ENCODE measurements at regions not wholly inside any gene's neighbourhood (a gene's known extent, or its start where the extent isn't known, plus 50 kb on each side); places are given as distances from the start of the nearest gene placed in this dataset.

DNA sequence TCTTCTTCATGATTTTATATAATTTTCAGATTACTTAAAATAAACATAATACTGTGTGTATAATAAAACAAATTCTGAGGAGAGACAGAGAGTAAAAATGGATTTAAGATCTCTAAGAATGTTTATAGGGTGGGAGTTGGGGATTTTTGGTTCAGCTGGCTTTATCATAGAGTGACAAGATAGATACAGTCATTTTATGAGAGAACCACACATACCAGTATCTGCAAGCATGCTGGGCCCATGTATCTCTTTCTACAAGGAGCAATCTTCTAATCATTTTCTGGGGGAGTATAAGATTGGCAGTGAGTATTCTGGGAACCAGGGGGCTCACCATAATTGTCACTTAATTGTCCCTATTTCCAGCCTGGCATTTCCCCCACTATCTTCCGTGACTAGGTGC lies 64.3 kb upstream of the DUSP10 start:
- Mint-ChIP-seq H3K27ac (no peak overlapping the region), H3K4me1 (peaks cover 18% of the 10 kb centered on the region), H3K9me3 (no peaks in the 10 kb centered on the region), H3K27me3 (ENCODE audit: insufficient read depth) (no peaks in the 10 kb centered on the region), H3K36me3 (ENCODE audit: low read depth) (no peaks in the 10 kb centered on the region), H3K4me3 (no peak overlapping the region)
- 100% methylated on average over 1 of the region's 1 CpG; no CpG with 5 or more reads in 1 of the 2 experiments for WGBS, 2 experiments (ENCODE audit: insufficient coverage in 1 of 2, insufficient read length in 1 of 2)
- peaks cover 7% of the 10 kb centered on the region for H3K4me1 ChIP-seq (ENCODE audit: control insufficient read depth, insufficient read depth, low read length)
- no peak for DNase-seq
- H3K9ac ChIP-seq (ENCODE audit: extremely low read depth, low read length, poor library complexity, severe bottlenecking): no peak overlapping the region
- no peaks in the 10 kb centered on the region for H3K27me3 ChIP-seq (ENCODE audit: control insufficient read depth, insufficient read depth, low read length, poor library complexity, severe bottlenecking)
- H3K9me3 ChIP-seq (ENCODE audit: control insufficient read depth, low read length): no peaks in the 10 kb centered on the region
- no peak overlapping the region for H3K27ac ChIP-seq (ENCODE audit: low read depth, low read length)
- no peak for TF ChIP-seq CTCF (conservative IDR thresholded peaks at IDR 0.05)
- H3K4me3 ChIP-seq (ENCODE audit: low read length): no peak overlapping the region
- no peaks in the 10 kb centered on the region for H3K36me3 ChIP-seq (ENCODE audit: control insufficient read depth, insufficient read depth, low read length)

DNA sequence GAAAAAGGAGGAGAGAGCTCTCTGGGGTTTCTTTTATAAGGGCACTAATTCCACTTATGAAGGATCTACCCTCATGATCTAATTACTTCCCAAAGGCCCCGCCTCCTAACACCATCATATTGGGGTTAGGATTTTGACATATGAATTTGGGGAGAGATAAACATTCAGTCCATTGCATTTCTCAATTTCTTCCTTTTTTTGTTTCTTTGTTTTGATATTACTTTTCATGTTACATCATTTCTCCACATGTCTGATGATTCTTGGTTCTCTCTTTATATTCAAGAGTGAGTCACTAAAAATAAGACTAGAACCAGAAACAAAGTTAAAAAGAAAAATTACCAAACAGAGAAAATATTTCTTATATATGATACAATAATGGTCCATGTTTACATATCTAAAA lies 63.2 kb upstream of the DUSP10 start:
- Histone ChIP-seq H3K27ac (ENCODE audit: low read depth, low read length) (no peak overlapping the region), H3K9me3 (ENCODE audit: control insufficient read depth, low read length) (peaks cover under 1% of the 10 kb centered on the region), H3K4me1 (ENCODE audit: control insufficient read depth, insufficient read depth, low read length) (peaks cover 8% of the 10 kb centered on the region), H3K9ac (ENCODE audit: extremely low read depth, low read length, poor library complexity, severe bottlenecking) (no peak overlapping the region), H3K27me3 (ENCODE audit: control insufficient read depth, insufficient read depth, low read length, poor library complexity, severe bottlenecking) (no peaks in the 10 kb centered on the region), H3K4me3 (ENCODE audit: low read length) (no peak overlapping the region), H3K36me3 (ENCODE audit: control insufficient read depth, insufficient read depth, low read length) (no peaks in the 10 kb centered on the region)
- no CpG with 5 or more reads among the region's 1 CpG for WGBS, 2 experiments (ENCODE audit: insufficient coverage in 1 of 2, insufficient read length in 1 of 2)
- H3K4me1 Mint-ChIP-seq: peaks cover 23% of the 10 kb centered on the region
- H3K27ac Mint-ChIP-seq: no peak overlapping the region
- TF ChIP-seq CTCF (conservative IDR thresholded peaks at IDR 0.05): no peak
- no peaks in the 10 kb centered on the region for H3K9me3 Mint-ChIP-seq
- H3K27me3 Mint-ChIP-seq (ENCODE audit: insufficient read depth): no peaks in the 10 kb centered on the region
- no peak for DNase-seq
- H3K4me3 Mint-ChIP-seq: no peak overlapping the region
- no peaks in the 10 kb centered on the region for H3K36me3 Mint-ChIP-seq (ENCODE audit: low read depth)

DNA sequence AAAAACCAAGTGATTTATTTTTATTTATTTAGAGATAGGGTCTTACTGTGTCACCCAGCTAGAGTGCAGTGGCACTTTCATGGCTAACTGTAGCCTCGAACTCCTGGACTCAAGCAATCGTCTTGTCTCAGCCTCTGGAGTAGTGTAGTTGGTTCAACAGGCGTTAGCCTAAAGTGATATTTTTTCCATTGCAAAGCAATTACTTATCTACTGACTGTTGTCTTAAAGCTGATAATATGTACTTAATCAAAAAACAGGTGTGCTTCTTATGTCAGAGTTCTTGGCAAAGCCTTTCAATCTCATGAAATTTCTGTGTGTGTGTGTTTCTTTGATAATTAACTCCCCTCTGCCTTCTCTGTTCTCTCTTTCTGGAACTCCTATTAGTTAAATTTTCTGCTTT lies 62.4 kb upstream of the DUSP10 start:
- Histone ChIP-seq H3K4me3 (ENCODE audit: low read length) (no peak overlapping the region), H3K4me1 (ENCODE audit: control insufficient read depth, insufficient read depth, low read length) (peaks cover 8% of the 10 kb centered on the region), H3K27ac (ENCODE audit: low read depth, low read length) (no peak overlapping the region), H3K27me3 (ENCODE audit: control insufficient read depth, insufficient read depth, low read length, poor library complexity, severe bottlenecking) (no peaks in the 10 kb centered on the region), H3K36me3 (ENCODE audit: control insufficient read depth, insufficient read depth, low read length) (no peaks in the 10 kb centered on the region), H3K9me3 (ENCODE audit: control insufficient read depth, low read length) (peaks cover 8% of the 10 kb centered on the region), H3K9ac (ENCODE audit: extremely low read depth, low read length, poor library complexity, severe bottlenecking) (no peak overlapping the region)
- peaks cover 23% of the 10 kb centered on the region for H3K4me1 Mint-ChIP-seq
- H3K4me3 Mint-ChIP-seq: no peak overlapping the region
- peaks cover 6% of the 10 kb centered on the region for H3K9me3 Mint-ChIP-seq
- no peak for DNase-seq
- H3K36me3 Mint-ChIP-seq (ENCODE audit: low read depth): no peaks in the 10 kb centered on the region
- no peak for TF ChIP-seq CTCF (conservative IDR thresholded peaks at IDR 0.05)
- H3K27ac Mint-ChIP-seq: no peak overlapping the region
- H3K27me3 Mint-ChIP-seq (ENCODE audit: insufficient read depth): no peaks in the 10 kb centered on the region
- 66 to 68% methylated on average over 2 to 3 of the region's 3 CpGs for WGBS, 2 experiments (ENCODE audit: insufficient coverage in 1 of 2, insufficient read length in 1 of 2)
